KMS-11 (cell line): ENCODE measurements at regions not wholly inside any gene's neighbourhood (a gene's known extent, or its start where the extent isn't known, plus 50 kb on each side); places are given as distances from the start of the nearest gene placed in this dataset.

Experiments used
- H2AFZ ChIP-seq: fragments of 200-600 bp; sonication (generic); 2 replicates; pipeline ENCODE4 v1.6.1; 2016; ENCODE audit warnings: antibody characterized with exemption, mixed run types, low read depth
- H3K27ac ChIP-seq: fragments of 200-600 bp; sonication (generic); 2 replicates; pipeline ENCODE4 v1.6.1; 2016; ENCODE audit warnings: mild to moderate bottlenecking, mixed run types
- H3K27me3 ChIP-seq: fragments of 200-600 bp; sonication (generic); 2 replicates; pipeline ENCODE4 v1.6.1; 2017; ENCODE audit warnings: mild to moderate bottlenecking, low read depth, mixed run types, moderate library complexity; ENCODE audit not compliant: insufficient read depth
- H3K36me3 ChIP-seq: fragments of 200-600 bp; sonication (generic); 2 replicates; pipeline ENCODE4 v1.6.1; 2017; ENCODE audit warnings: mild to moderate bottlenecking, mixed run types; ENCODE audit not compliant: insufficient read depth
- H3K4me1 ChIP-seq: fragments of 200-600 bp; sonication (generic); 2 replicates; pipeline ENCODE4 v1.6.1; 2016; ENCODE audit warnings: mild to moderate bottlenecking, low read depth, mixed run types; ENCODE audit not compliant: poor library complexity, severe bottlenecking
- H3K4me2 ChIP-seq: fragments of 200-600 bp; sonication (generic); 2 replicates; pipeline ENCODE4 v1.7.0; 2016; ENCODE audit warnings: mild to moderate bottlenecking, mixed run types
- H3K4me3 ChIP-seq: fragments of 200-600 bp; sonication (generic); IDR thresholded peaks from 2 replicates; pipeline ENCODE4 v1.6.1; 2017; ENCODE audit warnings: low read depth, low read length, mixed read lengths; ENCODE audit not compliant: insufficient read depth
- H3K79me2 ChIP-seq: fragments of 200-600 bp; sonication (generic); 2 replicates; pipeline ENCODE4 v1.6.1; 2016; ENCODE audit warnings: low read depth, mixed run types; ENCODE audit not compliant: insufficient read depth
- H3K9ac ChIP-seq: fragments of 200-600 bp; sonication (generic); 2 replicates; pipeline ENCODE4 v1.6.1; 2016; ENCODE audit warnings: mild to moderate bottlenecking, mixed run types
- H4K20me1 ChIP-seq: fragments of 200-600 bp; sonication (generic); 2 replicates; pipeline ENCODE4 v1.6.1; 2016; ENCODE audit warnings: mild to moderate bottlenecking, mixed run types; ENCODE audit not compliant: insufficient read depth
- TF ChIP-seq, protein P1 (sequence below): fragments of 200-600 bp; sonication (generic); conservative IDR thresholded peaks from 2 replicates; pipeline ENCODE4 v1.6.1; 2017; ENCODE audit warnings: low read depth, mild to moderate bottlenecking, antibody characterized with exemption, low read length, moderate library complexity, mixed read lengths

DNA sequence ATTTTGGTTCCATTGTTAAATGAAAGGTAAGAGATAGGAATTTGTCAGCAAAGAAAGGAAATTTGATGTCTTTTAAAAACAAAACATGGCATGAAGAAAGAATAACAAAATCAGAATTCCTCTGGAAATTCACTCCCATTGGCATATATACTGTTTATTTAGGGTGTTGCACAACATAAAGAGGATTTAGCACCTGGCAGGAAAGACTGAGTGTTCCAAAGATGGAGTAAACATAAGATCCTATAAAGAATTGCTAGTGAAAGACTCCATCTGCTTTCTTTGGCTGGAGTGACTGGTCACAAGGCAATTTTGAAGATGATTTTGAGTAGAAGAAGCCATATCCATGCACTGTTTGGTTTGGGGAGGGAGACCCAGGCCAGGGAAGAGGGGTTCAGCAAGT is 62.4 kb downstream of the CD24 start:
- Histone ChIP-seq H3K27ac (no peak overlapping the region), H3K79me2 (no peaks in the 10 kb centered on the region), H3K4me3 (no peak overlapping the region), H4K20me1 (no peaks in the 10 kb centered on the region), H3K9ac (no peak overlapping the region), H3K4me2 (no peak overlapping the region), H2AFZ (no peak overlapping the region), H3K27me3 (no peaks in the 10 kb centered on the region), H3K36me3 (no peaks in the 10 kb centered on the region), H3K4me1 (no peaks in the 10 kb centered on the region)
- TF ChIP-seq, protein P1, sequence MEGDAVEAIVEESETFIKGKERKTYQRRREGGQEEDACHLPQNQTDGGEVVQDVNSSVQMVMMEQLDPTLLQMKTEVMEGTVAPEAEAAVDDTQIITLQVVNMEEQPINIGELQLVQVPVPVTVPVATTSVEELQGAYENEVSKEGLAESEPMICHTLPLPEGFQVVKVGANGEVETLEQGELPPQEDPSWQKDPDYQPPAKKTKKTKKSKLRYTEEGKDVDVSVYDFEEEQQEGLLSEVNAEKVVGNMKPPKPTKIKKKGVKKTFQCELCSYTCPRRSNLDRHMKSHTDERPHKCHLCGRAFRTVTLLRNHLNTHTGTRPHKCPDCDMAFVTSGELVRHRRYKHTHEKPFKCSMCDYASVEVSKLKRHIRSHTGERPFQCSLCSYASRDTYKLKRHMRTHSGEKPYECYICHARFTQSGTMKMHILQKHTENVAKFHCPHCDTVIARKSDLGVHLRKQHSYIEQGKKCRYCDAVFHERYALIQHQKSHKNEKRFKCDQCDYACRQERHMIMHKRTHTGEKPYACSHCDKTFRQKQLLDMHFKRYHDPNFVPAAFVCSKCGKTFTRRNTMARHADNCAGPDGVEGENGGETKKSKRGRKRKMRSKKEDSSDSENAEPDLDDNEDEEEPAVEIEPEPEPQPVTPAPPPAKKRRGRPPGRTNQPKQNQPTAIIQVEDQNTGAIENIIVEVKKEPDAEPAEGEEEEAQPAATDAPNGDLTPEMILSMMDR, result no peak

DNA sequence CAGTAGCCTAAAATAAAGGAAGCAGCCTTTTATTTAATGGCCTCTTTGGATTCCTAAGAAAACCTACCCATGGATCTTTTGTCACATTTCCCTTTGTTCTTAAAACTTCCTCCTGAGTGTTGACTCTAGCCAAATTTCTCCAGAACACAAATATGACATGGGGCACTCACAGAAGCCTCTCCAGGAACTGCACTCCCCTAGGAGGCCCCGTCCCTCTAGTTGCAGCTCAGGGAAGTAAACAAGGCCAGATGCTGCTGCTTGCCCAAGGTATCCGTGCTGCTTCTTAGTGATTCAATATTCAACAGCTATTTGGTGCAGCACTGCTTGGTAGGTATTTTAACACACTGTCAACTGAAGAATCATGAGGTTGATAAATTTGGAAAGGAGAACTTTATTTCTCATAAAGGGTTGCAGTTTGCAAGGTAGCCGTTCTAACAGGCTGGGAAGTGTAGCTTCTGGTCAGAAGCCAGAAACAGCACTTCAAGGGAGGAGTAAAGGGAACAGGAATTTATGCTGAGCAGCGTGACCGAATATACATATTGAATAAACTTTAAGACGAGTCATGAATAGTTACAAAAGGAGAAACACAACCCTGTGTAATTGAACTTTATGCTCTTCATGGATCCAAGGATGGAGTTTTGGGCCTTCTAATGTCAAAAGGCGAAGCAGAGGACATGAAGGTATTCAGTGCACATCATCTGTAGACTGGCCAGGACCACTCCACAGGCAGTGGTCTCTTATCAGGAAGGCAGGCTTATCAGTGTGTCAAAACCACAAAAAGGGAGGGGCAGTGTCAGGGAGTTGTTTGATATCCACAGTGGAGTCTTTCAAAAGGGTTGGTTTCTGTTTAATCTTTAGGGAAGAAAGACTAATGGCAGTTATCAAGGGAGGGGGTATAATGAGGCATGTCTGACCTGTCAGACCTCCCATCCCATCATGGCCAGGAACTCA is 63.3 kb downstream of the CD24 start:
- H3K4me2 ChIP-seq, result no peak overlapping the region
- H3K27ac ChIP-seq, result no peak overlapping the region
- H2AFZ ChIP-seq, result no peak overlapping the region
- TF ChIP-seq, protein P1, result no peak
- no peaks in the 10 kb centered on the region for H3K36me3 ChIP-seq
- H3K9ac ChIP-seq, result no peak overlapping the region
- no peaks in the 10 kb centered on the region for H3K4me1 ChIP-seq
- H3K4me3 ChIP-seq, result no peak overlapping the region
- no peaks in the 10 kb centered on the region for H3K79me2 ChIP-seq
- H4K20me1 ChIP-seq, result no peaks in the 10 kb centered on the region
- H3K27me3 ChIP-seq, result no peaks in the 10 kb centered on the region

DNA sequence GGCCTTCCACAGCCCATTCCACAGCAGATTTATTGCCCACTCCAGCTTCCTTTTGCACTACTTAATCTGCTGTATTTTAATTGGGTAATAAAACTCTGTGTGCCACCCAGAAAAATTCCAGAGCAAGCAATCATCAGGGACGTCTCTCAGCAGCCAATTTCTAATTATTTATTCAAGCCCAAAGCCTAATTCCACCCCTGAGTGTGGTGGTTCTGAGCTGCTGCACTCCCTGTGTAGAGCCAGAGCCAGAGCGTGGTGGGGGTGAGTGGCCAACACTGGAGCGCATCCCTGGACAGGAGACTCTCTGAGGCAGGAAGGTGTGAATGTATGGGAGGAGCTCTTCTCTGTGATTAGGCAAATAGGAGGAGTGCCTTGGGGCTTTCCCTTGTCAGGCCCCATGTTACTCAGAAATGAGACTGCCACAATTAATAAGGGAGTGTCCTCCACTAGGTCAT is 66.1 kb downstream of the CD24 start:
- H3K27ac ChIP-seq, result no peak overlapping the region

DNA sequence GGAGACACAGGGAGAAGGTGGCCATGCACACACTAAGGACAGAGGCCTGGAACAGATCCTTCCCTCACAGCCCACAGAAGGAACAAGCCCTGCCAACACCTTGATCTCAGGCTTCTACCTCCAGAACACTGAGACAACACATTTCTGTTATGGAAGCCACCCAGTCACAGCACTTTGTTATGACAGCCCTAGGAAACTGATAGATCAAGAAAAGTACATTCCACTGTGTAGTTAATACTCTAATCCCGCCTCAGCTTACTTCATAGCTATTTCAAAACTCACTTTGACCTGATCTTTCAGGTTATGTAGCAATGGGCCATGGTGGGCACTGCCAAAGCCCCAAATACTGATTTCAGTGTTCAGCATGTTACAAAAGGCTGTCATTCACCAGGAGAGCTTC is 66.8 kb downstream of the CD24 start:
- TF ChIP-seq, protein P1, result no peak
- no peak overlapping the region for H3K4me3 ChIP-seq

More for the DNA sequence above, 66.1 kb downstream of the CD24 start:
- TF ChIP-seq, protein P1, result no peak
- H3K4me2 ChIP-seq, result no peak overlapping the region
- no peak overlapping the region for H2AFZ ChIP-seq
- H4K20me1 ChIP-seq, result no peaks in the 10 kb centered on the region
- no peaks in the 10 kb centered on the region for H3K36me3 ChIP-seq
- no peaks in the 10 kb centered on the region for H3K4me1 ChIP-seq
- H3K4me3 ChIP-seq, result no peak overlapping the region
- no peaks in the 10 kb centered on the region for H3K27me3 ChIP-seq
- H3K9ac ChIP-seq, result no peak overlapping the region
- no peaks in the 10 kb centered on the region for H3K79me2 ChIP-seq

More for the DNA sequence above, 66.8 kb downstream of the CD24 start:
- H2AFZ ChIP-seq, result no peak overlapping the region
- no peak overlapping the region for H3K27ac ChIP-seq
- no peaks in the 10 kb centered on the region for H3K36me3 ChIP-seq
- no peaks in the 10 kb centered on the region for H3K4me1 ChIP-seq
- no peak overlapping the region for H3K4me2 ChIP-seq
- H3K79me2 ChIP-seq, result no peaks in the 10 kb centered on the region
- no peaks in the 10 kb centered on the region for H4K20me1 ChIP-seq
- no peaks in the 10 kb centered on the region for H3K27me3 ChIP-seq
- no peak overlapping the region for H3K9ac ChIP-seq
